ENCODE measurements at regions not wholly inside any gene's neighbourhood (a gene's known extent, or its start where the extent isn't known, plus 50 kb on each side); places are given as distances from the start of the nearest gene placed in this dataset.

DNA sequence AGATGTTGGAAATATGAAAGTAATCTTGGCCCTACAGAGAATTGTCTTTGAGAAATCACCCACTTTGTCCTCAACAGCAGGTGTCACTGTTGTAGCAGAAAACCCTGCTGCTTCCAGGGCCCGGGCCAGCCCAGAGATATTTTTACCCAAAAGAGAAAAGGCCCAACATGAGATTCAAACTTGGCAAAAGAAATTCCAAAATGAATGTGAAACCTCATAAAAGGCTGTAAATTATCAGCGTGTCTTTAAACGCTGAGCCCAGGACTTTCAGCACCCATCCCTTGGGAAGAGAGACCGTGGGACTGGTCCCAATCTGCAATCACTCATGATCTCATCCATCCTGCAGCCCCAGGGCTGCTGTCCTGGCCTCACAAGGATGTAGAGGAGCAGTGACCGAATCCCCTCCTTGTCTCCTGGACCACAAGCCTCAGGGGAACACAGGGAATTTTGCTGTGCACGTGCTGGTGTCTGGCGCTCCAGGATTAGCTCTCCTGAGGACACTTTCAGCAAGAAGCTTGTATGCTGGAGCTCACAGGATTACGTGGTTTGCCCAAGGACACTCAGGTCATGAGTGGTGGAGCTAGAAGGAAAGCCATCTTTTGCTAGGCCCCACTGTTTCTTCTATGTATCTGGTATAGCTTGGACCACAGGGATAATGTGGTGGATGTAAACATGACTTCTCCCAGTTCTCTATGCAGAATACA, 202.1 kb downstream of the RNF144A start:
- TF ChIP-seq CTCF (IDR thresholded peaks at IDR 0.05; ENCODE audit: low read depth, low read length, poor library complexity, severe bottlenecking) (peak; percentile 70), EZH2phosphoT487 (IDR thresholded peaks at IDR 0.05; ENCODE audit: borderline replicate concordance, low read length) (no peak)

Data from DOHH2 (cell line).